H1 (cell line): ENCODE measurements at regions not wholly inside any gene's neighbourhood (a gene's known extent, or its start where the extent isn't known, plus 50 kb on each side); places are given as distances from the start of the nearest gene placed in this dataset.

Source experiments
- BRCA1 ChIP-seq: IDR thresholded peaks from 2 replicates; pipeline ENCODE4 v1.6.1; 2012; ENCODE audit warnings: low read depth, low read length, improper control_type of control experiment
- CTCF ChIP-seq, 3 experiments: IDR thresholded peaks; 1 replicate in 2 of 3; 2 replicates in 1 of 3; pipeline versions ENCODE4 v1.5.1 to v1.6.1; 2011; ENCODE audit warnings: low read length in 3 of 3, mild to moderate bottlenecking in 3 of 3, inconsistent platforms in 2 of 3, low read depth in 1 of 3, moderate library complexity in 1 of 3; ENCODE audit not compliant: insufficient read depth in 1 of 3; ENCODE audit errors: control extremely low read depth in 1 of 3
- EZH2 ChIP-seq: fragments of 200-600 bp; sonication (generic); IDR thresholded peaks from 2 replicates; pipeline ENCODE4 v1.7.1; 2012; ENCODE audit warnings: low read depth, mild to moderate bottlenecking, moderate library complexity, low read length, inconsistent platforms; ENCODE audit not compliant: severe bottlenecking
- MAX ChIP-seq: IDR thresholded peaks from 2 replicates; pipeline ENCODE4 v1.6.1; 2012; ENCODE audit warnings: inconsistent platforms
- POLR2A ChIP-seq, 2 experiments: IDR thresholded peaks; 1 replicate in 1 of 2; 2 replicates in 1 of 2; pipeline ENCODE4 v1.6.1; 2011; ENCODE audit warnings: low read depth in 2 of 2, low read length in 2 of 2, mild to moderate bottlenecking in 2 of 2; ENCODE audit errors: control extremely low read depth in 1 of 2
- POLR2AphosphoS5 ChIP-seq: IDR thresholded peaks from 2 replicates; pipeline ENCODE4 v1.6.1; 2011; ENCODE audit warnings: low read depth, low read length

- TF ChIP-seq CTCF (IDR thresholded peaks at IDR 0.05; ENCODE audit: control extremely low read depth in 1 of 3, insufficient read depth in 1 of 3, low read depth in 1 of 3, low read length in 3 of 3) (no peak), BRCA1 (no peak), EZH2 (no peak), POLR2AphosphoS5 (no peak), MAX (no peak), POLR2A (IDR thresholded peaks at IDR 0.05; ENCODE audit: control extremely low read depth in 1 of 2, low read depth in 2 of 2, low read length in 2 of 2) (no peak)
Measured at GRCh38 chr2:226434702-226435101, 364.9 kb downstream of the IRS1 start.
